IPS-20b (cell line): ENCODE measurements at regions not wholly inside any gene's neighbourhood (a gene's known extent, or its start where the extent isn't known, plus 50 kb on each side); places are given as distances from the start of the nearest gene placed in this dataset.

Experiments
- H3K27ac ChIP-seq: one replicate; pipeline ENCODE4 v1.5.1; 2013; ENCODE audit warnings: low read length
- H3K27me3 ChIP-seq: 2 replicates; pipeline ENCODE4 v1.6.1; 2013; ENCODE audit warnings: mild to moderate bottlenecking, low read length, inconsistent platforms; ENCODE audit not compliant: insufficient read depth
- H3K36me3 ChIP-seq: 2 replicates; pipeline ENCODE4 v1.6.1; 2013; ENCODE audit warnings: low read depth, mild to moderate bottlenecking, inconsistent platforms, low read length, moderate library complexity; ENCODE audit not compliant: insufficient read depth
- H3K4me1 ChIP-seq: 2 replicates; pipeline ENCODE4 v1.6.1; 2013; ENCODE audit warnings: mild to moderate bottlenecking, control low read depth, inconsistent platforms, low read length, moderate library complexity; ENCODE audit not compliant: insufficient read depth
- H3K4me3 ChIP-seq: 2 replicates; pipeline ENCODE4 v1.5.1; 2013; ENCODE audit warnings: mild to moderate bottlenecking, low read length, inconsistent platforms
- H3K9ac ChIP-seq: 2 replicates; pipeline ENCODE4 v1.6.1; 2013; ENCODE audit warnings: low read depth, mild to moderate bottlenecking, inconsistent platforms, low read length, moderate library complexity
- H3K9me3 ChIP-seq: 2 replicates; pipeline ENCODE4 v1.6.1; 2013; ENCODE audit warnings: mild to moderate bottlenecking, low read depth, low read length, inconsistent platforms; ENCODE audit not compliant: insufficient read depth

DNA sequence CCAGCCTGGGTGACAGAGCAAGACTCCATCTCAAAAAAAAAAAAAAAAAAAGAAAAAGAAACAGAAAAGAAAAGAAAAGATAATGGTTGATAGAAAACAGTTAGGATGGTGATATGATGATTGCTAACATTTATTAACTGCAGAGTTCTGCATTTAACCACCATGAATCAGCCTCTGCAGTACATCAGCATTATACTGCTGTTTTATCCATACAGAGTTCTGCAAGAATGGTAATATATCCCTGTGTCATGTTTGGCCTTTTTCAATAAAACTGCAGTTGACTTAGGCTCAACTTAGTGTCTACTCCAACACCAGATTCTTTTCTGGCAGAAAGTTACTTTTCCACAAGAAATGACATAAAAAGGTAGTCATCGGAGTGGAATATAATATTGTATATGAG lies 62.6 kb downstream of the DUSP6 start:
- no peaks in the 10 kb centered on the region for H3K27me3 ChIP-seq
- no peaks in the 10 kb centered on the region for H3K4me1 ChIP-seq
- no peak overlapping the region for H3K27ac ChIP-seq
- H3K4me3 ChIP-seq, result no peak overlapping the region
- no peak overlapping the region for H3K9ac ChIP-seq
- no peaks in the 10 kb centered on the region for H3K9me3 ChIP-seq
- H3K36me3 ChIP-seq, result no peaks in the 10 kb centered on the region

DNA sequence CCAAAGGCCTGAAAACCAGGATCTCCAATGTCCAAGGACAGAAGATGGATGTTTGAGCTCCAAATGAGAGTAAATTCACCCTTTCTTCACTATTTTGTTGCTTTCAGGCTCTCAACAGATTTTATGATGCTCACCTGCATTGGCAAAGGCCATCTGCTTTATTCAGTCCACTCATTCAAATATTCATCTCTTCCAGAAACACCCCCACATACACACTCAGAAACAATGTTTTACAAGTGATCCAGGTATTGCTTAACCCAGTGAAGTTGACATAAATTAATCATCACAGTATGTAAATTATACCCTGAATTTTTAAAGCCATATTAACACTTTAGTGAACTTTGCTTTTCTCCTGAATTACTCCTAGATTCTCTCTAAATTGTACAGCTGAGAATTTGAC lies 63.3 kb downstream of the DUSP6 start:
- Histone ChIP-seq H3K27ac (no peak overlapping the region), H3K4me1 (no peaks in the 10 kb centered on the region), H3K9ac (no peak overlapping the region), H3K4me3 (no peak overlapping the region), H3K9me3 (no peaks in the 10 kb centered on the region), H3K27me3 (no peaks in the 10 kb centered on the region), H3K36me3 (no peaks in the 10 kb centered on the region)

DNA sequence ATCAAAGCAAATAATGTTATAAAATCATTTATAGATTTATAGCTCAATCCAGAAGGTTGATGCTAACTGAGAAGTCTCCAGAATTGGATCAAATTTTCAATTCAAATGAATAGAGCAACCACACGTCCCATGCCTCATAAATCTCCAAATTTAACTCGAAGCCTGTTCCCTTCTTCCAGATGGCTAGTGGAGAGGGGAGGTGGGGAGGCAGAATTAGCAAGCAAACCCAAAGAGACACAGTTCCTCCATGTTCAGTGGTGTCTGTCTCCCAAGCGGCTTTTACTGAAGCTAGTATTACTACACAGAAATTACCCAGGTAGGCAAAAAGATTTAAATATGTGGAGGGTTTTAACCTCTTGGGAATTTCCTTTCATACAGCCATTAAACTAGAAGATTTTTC lies 65.8 kb downstream of the DUSP6 start:
- Histone ChIP-seq H3K36me3 (no peaks in the 10 kb centered on the region), H3K4me3 (no peak overlapping the region), H3K27ac (no peak overlapping the region), H3K9ac (no peak overlapping the region), H3K4me1 (no peaks in the 10 kb centered on the region), H3K27me3 (no peaks in the 10 kb centered on the region), H3K9me3 (no peaks in the 10 kb centered on the region)

DNA sequence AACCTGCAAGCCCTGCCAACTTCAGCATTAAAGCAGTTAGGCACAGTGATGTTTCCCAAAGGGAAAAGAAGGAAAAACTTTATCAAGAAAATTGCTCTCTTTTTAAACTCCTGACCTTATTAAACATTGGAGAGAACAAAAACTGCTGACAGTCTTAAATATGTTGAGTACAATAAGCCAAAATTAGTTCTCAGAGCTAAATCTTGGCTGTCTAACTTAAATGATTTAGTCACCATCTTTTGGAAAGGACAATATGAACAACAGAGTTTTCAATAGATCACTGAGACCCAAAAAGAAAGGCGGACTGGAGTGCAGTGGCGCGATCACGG lies 70.8 kb downstream of the DUSP6 start:
- Histone ChIP-seq H3K9me3 (no peaks in the 10 kb centered on the region), H3K9ac (no peak overlapping the region), H3K27me3 (no peaks in the 10 kb centered on the region), H3K27ac (no peak overlapping the region), H3K36me3 (no peaks in the 10 kb centered on the region), H3K4me1 (0 out of 2 replicates have a peak, but pooled peaks cover 3% of the 10 kb centered on the region), H3K4me3 (no peak overlapping the region)

DNA sequence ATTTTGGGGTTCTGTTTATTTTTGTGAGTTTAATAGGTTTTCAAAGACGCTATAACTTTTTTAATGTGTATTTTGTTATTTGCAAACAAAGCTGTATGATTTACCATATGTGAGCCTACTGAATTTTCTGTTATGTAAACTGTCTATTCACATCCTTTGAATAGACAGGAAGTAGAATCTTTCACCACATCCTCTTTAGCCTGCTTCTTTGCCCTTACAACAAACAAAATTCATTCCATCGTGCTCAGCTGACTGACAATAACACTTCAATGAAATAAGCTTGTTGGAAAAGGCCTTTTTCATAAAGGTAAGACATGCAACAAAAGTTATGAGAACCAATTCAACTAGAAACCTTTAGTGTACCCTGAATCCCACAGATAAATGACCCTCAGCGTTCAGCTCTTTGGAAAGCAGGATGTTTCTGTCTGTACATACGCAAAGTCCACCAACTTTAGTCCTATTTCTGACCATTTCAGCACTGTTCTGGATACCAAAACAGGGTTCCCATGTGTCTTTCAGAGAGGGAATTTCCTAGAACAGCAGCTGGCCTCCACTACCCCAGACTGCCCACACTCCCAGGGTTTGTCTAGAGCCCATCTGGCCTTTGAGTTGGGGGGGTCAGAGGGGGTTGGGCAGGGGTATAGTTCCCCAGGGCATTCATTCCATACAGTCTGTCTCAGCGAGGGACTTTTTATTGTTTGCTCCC lies 71.3 kb downstream of the DUSP6 start:
- no peak overlapping the region for H3K27ac ChIP-seq
- no peak overlapping the region for H3K9ac ChIP-seq
- H3K9me3 ChIP-seq, result no peaks in the 10 kb centered on the region
- no peaks in the 10 kb centered on the region for H3K27me3 ChIP-seq
- H3K4me3 ChIP-seq, result no peak overlapping the region
- 0 out of 2 replicates have a peak, but pooled peaks cover 3% of the 10 kb centered on the region for H3K4me1 ChIP-seq
- H3K36me3 ChIP-seq, result no peaks in the 10 kb centered on the region

DNA sequence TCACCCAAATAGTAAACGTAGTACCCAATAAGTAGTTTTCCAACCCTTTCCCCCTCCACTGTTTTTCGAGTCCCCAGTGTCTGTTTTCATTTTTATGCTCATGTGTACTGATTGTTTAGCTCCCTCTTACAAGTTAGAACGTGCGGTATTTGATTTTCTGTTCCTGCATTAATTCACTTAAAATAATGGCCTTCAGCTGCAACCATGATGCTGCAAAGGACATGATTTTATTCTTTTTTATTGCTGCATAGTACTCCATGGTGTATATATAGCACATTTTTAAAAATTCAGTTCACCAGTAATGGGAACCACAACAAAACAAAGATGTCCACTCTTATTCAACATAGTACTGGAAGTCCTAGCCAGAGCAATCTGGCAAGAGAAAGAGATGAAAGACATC lies 72.8 kb downstream of the DUSP6 start:
- Histone ChIP-seq H3K4me3 (no peak overlapping the region), H3K27me3 (no peaks in the 10 kb centered on the region), H3K27ac (no peak overlapping the region), H3K4me1 (0 out of 2 replicates have a peak, but pooled peaks cover 3% of the 10 kb centered on the region), H3K9me3 (no peaks in the 10 kb centered on the region), H3K9ac (no peak overlapping the region), H3K36me3 (no peaks in the 10 kb centered on the region)

DNA sequence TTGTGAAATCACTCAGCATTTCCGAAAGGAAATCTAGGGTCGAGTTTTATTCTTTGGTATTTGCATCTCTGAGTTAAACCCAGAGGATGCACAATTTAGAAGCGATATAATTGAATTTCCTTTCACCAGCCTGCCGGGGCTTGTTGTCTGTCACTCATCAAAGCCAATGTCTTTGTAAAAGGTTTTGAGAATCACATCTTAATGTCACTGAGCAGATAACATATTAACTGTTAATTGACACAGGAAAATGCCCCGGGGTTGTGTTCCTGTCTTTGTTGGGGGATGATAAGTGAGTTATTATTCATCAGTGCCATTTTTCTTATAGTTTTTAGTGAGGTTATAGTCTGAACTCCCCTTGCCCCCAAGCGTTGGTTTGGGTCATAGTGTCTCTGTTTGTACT lies 73.4 kb downstream of the DUSP6 start:
- H3K9me3 ChIP-seq, result no peaks in the 10 kb centered on the region
- H3K9ac ChIP-seq, result no peak overlapping the region
- no peak overlapping the region for H3K4me3 ChIP-seq
- H3K4me1 ChIP-seq, result 0 out of 2 replicates have a peak, but pooled peaks cover 3% of the 10 kb centered on the region
- no peaks in the 10 kb centered on the region for H3K36me3 ChIP-seq
- H3K27ac ChIP-seq, result no peak overlapping the region
- H3K27me3 ChIP-seq, result no peaks in the 10 kb centered on the region

DNA sequence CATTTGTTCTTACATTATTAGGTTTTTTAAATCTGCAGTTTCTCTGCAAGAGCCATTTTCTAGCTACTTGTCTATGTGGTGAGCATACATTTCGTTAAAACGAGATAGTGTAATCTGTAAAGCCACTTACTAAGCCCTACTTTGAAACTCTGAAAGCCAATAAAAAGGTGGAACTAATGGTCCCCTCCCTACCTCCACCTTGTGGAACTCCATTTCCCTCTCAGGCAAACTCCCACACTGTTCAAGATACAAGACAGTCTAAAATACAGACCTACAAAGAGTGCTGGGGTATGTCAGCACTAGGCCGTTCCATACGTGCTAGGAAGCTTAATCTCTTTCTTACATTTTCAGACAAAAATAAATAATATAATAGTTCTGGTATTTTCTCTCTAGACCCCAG lies 74.1 kb downstream of the DUSP6 start:
- Histone ChIP-seq H3K9ac (no peak overlapping the region), H3K27ac (no peak overlapping the region)

DNA sequence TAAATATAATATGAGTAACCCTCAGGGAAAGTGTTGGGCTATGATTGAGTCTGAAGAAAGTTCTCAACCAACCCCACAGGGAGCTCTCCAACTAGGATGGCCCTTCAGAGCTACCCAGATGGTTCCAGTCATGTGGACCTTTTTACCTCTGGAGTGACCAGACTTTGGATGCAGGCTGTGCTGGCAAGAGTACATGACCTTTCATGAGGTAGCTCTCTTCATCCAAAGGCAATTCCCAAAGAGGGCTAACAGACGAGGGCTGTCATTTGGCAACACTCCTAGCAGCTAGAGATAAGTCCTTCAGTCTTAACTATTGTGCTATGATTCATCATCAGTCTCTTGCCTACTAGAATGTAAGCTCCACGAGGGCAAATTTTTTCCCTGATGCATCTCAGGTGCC lies 75.4 kb downstream of the DUSP6 start:
- Histone ChIP-seq H3K27me3 (no peaks in the 10 kb centered on the region), H3K36me3 (no peaks in the 10 kb centered on the region), H3K4me3 (no peak overlapping the region), H3K4me1 (0 out of 2 replicates have a peak, but pooled peaks cover 3% of the 10 kb centered on the region), H3K9ac (no peak overlapping the region), H3K27ac (no peak overlapping the region), H3K9me3 (no peaks in the 10 kb centered on the region)

More for the DNA sequence above, 74.1 kb downstream of the DUSP6 start:
- H3K4me3 ChIP-seq, result no peak overlapping the region
- H3K4me1 ChIP-seq, result 0 out of 2 replicates have a peak, but pooled peaks cover 3% of the 10 kb centered on the region
- no peaks in the 10 kb centered on the region for H3K36me3 ChIP-seq
- no peaks in the 10 kb centered on the region for H3K9me3 ChIP-seq
- no peaks in the 10 kb centered on the region for H3K27me3 ChIP-seq

DNA sequence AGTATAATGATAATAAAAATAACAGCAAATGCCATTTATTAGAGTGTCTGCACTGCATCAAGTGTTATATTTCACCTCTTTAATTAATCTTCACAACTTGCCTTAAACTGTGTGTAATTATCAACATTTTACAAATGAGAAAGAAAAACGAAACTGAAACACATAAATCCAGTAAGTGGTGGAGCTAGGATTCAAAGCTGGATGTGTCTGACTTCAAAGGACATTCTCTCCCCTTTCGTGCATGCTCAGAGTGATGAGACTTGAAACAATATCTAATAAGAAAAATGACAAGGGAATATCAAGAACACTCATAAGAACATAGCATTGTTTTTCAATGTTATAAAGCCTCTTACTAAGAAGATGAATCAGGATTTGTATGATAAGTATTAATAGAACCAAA lies 78.8 kb downstream of the DUSP6 start:
- H3K27me3 ChIP-seq, result no peaks in the 10 kb centered on the region
- H3K9me3 ChIP-seq, result peaks cover 5% of the 10 kb centered on the region; the same call in 1 of the 2 replicates
- no peaks in the 10 kb centered on the region for H3K4me1 ChIP-seq
- H3K4me3 ChIP-seq, result no peak overlapping the region
- no peak overlapping the region for H3K27ac ChIP-seq
- no peaks in the 10 kb centered on the region for H3K36me3 ChIP-seq
- no peak overlapping the region for H3K9ac ChIP-seq

DNA sequence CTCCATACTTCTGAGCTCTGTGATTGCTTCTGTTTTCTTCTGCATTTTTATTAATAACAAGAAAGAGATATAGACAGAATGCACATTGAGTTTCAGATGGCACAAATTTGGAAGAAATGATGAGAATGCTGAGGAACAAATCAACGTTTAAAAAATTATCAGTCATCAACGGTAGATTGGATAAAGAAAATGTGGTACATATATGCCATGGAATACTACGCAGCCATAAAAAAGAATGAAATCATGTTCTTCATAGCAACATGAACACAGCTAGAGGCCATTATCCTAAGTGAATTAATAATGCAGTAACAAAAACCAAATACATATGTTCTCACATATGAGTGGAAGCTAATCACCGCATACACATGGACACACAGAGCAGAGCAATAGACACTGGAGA lies 81.8 kb downstream of the DUSP6 start:
- Histone ChIP-seq H3K36me3 (no peaks in the 10 kb centered on the region), H3K4me1 (no peaks in the 10 kb centered on the region), H3K4me3 (no peak overlapping the region), H3K27ac (no peak overlapping the region), H3K9me3 (peaks cover 5% of the 10 kb centered on the region; the same call in 1 of the 2 replicates), H3K27me3 (no peaks in the 10 kb centered on the region), H3K9ac (no peak overlapping the region)

DNA sequence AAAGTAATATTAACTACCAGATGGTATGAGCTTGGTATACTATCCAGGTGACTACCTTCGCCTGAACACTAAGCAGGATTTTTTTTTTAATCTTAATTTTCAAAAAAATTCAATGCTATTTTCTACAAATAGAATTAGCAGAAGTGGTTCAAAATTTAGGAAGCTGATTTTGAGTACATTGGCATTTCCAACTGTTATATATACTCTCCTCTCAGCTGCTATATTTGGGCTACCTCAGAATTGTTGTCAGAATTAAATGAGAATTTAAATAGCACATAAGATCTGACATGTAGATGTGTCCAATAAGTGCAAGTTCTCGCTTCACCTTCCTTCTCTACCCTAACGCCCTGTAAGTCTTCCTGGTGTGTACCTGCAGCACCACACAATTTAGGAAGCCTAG lies 83.1 kb downstream of the DUSP6 start:
- Histone ChIP-seq H3K9me3 (peaks cover 5% of the 10 kb centered on the region; the same call in 1 of the 2 replicates), H3K4me1 (no peaks in the 10 kb centered on the region), H3K27ac (no peak overlapping the region), H3K4me3 (no peak overlapping the region), H3K9ac (no peak overlapping the region), H3K27me3 (no peaks in the 10 kb centered on the region), H3K36me3 (no peaks in the 10 kb centered on the region)
